GM12878 (cell line): ENCODE measurements at regions not wholly inside any gene's neighbourhood (a gene's known extent, or its start where the extent isn't known, plus 50 kb on each side); places are given as distances from the start of the nearest gene placed in this dataset.

Source experiments
- CEBPZ ChIP-seq: fragments of 150-350 bp; IDR thresholded peaks from 2 replicates; pipeline ENCODE4 v1.6.1; 2016; ENCODE audit warnings: low read depth, low read length
- EP300 ChIP-seq, 2 experiments: fragments of 150-350 bp in 1 of 2; IDR thresholded peaks; 2 replicates each; pipeline ENCODE4 v1.6.1; 2011 to 2012; ENCODE audit warnings: low read depth in 2 of 2, low read length in 2 of 2, borderline replicate concordance in 1 of 2, improper control_type of control experiment in 1 of 2, inconsistent platforms in 1 of 2; ENCODE audit not compliant: control insufficient read depth in 1 of 2
- GATAD2B ChIP-seq: fragments of 450-650 bp; conservative IDR thresholded peaks from 2 replicates; pipeline ENCODE4 v1.6.1; 2017; ENCODE audit warnings: low read depth, mild to moderate bottlenecking, moderate library complexity
- STAT3 ChIP-seq: IDR thresholded peaks from 2 replicates; pipeline ENCODE4 v1.6.1; 2011; ENCODE audit warnings: low read depth, low read length, improper control_type of control experiment
- USF1 ChIP-seq: IDR thresholded peaks from 2 replicates; pipeline ENCODE4 v1.6.1; 2011; ENCODE audit warnings: borderline replicate concordance, low read depth, mild to moderate bottlenecking, moderate library complexity, mixed read lengths, low read length; ENCODE audit not compliant: insufficient read depth; ENCODE audit errors: extremely low read length

GRCh38 chr5:9799606-9800005, 169.5 kb upstream of the TAS2R1 start:
- TF ChIP-seq USF1 = no peak
- TF ChIP-seq GATAD2B = no peak
- TF ChIP-seq STAT3 = no peak
- no peak for TF ChIP-seq EP300 (IDR thresholded peaks at IDR 0.05; ENCODE audit: borderline replicate concordance in 1 of 2, control insufficient read depth in 1 of 2, low read depth in 2 of 2, low read length in 2 of 2)
- no peak for TF ChIP-seq CEBPZ
